ENCODE measurements at regions not wholly inside any gene's neighbourhood (a gene's known extent, or its start where the extent isn't known, plus 50 kb on each side); places are given as distances from the start of the nearest gene placed in this dataset.

DNA sequence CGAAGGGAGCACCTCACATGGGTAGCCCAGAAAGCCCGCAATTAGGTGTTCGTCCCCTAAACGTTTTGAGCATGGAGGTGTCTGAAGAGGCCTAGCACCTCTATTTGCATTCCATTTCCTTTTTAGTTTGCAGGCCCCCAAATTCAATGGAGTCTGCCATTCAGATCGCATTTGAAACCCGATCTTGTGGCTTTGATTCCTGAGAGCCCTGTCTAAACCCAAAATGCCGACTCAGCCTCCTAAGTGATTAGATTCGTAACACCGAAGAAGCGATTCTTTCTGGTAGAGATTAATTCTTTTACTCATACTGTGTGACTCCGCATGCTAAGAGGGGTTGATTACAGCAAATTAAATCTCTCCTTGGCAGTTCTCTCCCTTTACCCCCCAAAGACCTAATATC, 415.2 kb upstream of the KAZN start:
- TF ChIP-seq CTCF (conservative IDR thresholded peaks at IDR 0.05): no peak
- no peak for TF ChIP-seq ZFX (IDR thresholded peaks at IDR 0.05)
- H3K27ac ChIP-seq: no peak overlapping the region

DNA sequence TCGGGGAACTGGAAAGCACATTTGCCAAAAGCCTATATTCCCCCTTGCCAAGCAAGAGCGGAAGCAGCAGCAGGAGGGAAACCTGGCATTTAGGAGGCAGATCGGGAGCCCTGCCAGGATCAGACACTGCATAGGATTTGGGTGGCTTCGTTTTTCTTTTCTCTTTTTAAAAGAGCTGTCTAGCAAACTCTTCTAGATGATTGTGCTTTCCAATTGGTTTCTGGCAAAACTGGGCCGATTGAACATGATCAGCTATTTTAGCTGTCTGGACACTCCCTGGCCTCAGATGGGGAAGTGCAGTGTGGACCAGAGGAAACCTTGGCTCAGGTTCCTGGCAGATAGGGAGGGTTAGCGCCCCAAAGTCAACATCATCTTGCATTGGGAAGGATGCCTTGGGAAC, 414.0 kb upstream of the KAZN start:
- no peak for TF ChIP-seq CTCF (conservative IDR thresholded peaks at IDR 0.05)
- TF ChIP-seq ZFX (IDR thresholded peaks at IDR 0.05): no peak
- no peak overlapping the region; the same call in 1 of the 2 replicates for H3K27ac ChIP-seq

DNA sequence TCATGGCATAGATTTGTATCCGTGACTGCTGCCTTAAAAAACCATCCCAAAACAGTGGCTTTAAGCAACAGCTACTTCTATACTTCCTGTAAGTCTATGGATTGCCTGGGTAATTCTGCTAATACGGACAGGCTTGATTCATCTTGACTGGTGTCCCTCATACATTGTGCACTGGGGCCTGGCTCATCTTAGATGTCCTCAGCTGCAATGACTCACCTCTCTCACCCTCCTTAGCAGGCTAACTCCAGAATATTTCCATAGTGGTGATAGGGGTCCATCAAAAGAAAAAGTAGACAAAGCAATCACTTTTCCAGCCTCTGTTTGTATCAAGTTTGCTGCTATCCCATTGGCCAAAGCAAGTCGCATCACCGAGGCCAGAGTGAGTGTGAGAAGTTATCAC, 409.1 kb upstream of the KAZN start:
- no peak overlapping the region for H3K27ac ChIP-seq
- TF ChIP-seq CTCF (conservative IDR thresholded peaks at IDR 0.05): no peak
- TF ChIP-seq ZFX (IDR thresholded peaks at IDR 0.05): no peak

GRCh38 chr1:14190508-14190907, 408.0 kb upstream of the KAZN start:
- H3K27ac ChIP-seq: no peak overlapping the region
- TF ChIP-seq CTCF (conservative IDR thresholded peaks at IDR 0.05) (no peak), ZFX (IDR thresholded peaks at IDR 0.05) (no peak)

DNA sequence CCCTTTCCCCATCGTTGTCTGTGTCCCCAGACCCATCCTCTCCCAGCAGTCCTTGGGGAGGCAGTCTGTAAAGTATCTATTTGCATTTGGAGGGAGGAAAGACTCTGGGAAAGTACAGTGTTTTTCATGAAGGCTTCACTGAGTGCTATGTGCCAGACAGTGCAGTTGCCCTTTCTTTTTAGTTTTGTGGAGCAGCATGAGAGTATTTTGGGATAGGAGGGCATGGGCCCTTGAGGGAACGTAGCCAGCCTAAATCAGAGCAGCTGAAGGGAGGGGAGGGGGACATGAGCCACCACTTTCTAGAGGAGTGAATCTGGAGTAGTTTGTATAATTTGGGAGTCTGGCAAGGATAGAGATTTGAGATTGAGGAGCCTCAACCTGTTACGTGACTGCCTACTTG, 404.0 kb upstream of the KAZN start:
- TF ChIP-seq CTCF (conservative IDR thresholded peaks at IDR 0.05): no peak
- no peak for TF ChIP-seq ZFX (IDR thresholded peaks at IDR 0.05)
- H3K27ac ChIP-seq: no peak overlapping the region

DNA sequence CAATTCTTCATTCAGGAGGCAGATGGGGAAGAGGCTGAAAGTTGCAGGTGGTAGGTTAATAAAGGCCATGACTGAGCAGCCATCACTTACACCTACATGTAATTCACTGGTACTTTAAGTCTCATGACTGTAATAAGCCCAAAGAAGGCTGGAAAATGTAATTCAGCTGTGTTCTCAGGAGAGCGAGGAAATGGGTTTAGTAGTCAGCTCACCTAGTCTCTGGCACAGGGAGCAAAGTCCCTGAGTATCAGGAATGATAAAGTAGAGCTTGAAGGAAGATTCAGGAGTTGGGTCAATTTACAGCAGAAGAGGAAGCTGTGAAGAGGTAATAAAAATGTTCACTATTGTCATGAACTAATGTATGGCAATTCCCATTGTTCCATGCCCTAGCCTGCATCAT, 393.4 kb upstream of the KAZN start:
- TF ChIP-seq CTCF (conservative IDR thresholded peaks at IDR 0.05): no peak
- no peak for TF ChIP-seq ZFX (IDR thresholded peaks at IDR 0.05)
- no peak overlapping the region for H3K27ac ChIP-seq

DNA sequence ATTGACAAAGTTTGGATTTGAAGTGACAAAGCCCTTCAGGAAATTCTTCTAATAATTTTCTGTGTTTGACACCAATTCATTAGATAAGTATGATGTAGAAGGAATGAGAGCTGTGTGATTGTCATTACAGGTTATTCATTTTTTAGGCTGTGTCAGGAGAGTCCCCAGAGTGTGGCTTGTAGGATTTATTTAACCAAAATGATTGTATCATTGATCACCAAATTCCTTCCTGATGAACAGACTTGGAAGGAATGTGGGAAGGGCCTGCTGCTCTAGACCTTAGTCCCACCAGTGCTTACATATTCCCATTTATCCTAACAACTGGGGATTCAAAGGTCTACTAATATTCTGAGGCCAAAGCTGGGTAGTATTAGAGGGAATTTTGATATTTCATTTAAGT, 383.3 kb upstream of the KAZN start:
- TF ChIP-seq CTCF (conservative IDR thresholded peaks at IDR 0.05): no peak
- TF ChIP-seq ZFX (IDR thresholded peaks at IDR 0.05): no peak
- H3K27ac ChIP-seq: no peak overlapping the region

Measured in C4-2B (cell line).